Common myeloid progenitor, CD34-positive (primary cell): ENCODE measurements at regions not wholly inside any gene's neighbourhood (a gene's known extent, or its start where the extent isn't known, plus 50 kb on each side); places are given as distances from the start of the nearest gene placed in this dataset.

Experiments
- CTCF ChIA-PET: fragments of 350-600 bp; sonication (Branson Sonifier 250); formaldehyde crosslinking; loops from one replicate; lab custom pipeline; 2021; ENCODE audit warnings: antibody characterized with exemption; lab: Charles Lee
- POLR2A ChIA-PET: fragments of 350-600 bp; sonication (Branson Sonifier 250); formaldehyde crosslinking; loops from one replicate; lab custom pipeline; 2021; ENCODE audit warnings: antibody characterized with exemption; lab: Charles Lee
- DNase-seq, 3 donors: peaks; one replicate each; pipeline versions ENCODE4 v3.0.0 to v3.0.0-alpha.2; 2013
- H3K27ac ChIP-seq, 2 experiments: 1 replicate in 1 of 2; 2 replicates in 1 of 2; pipeline ENCODE4 v1.7.0; 2013; ENCODE audit warnings: inconsistent platforms in 2 of 2, low read length in 2 of 2, mild to moderate bottlenecking in 2 of 2, low read depth in 1 of 2, moderate library complexity in 1 of 2; ENCODE audit not compliant: severe bottlenecking in 2 of 2, insufficient read depth in 1 of 2, poor library complexity in 1 of 2
- H3K27me3 ChIP-seq, 5 experiments: replicated peaks in 2 of 5; 1 replicate in 3 of 5; 2 replicates in 2 of 5; pipeline versions ENCODE4 v1.6.1 to v1.7.0; 2013; ENCODE audit warnings: low read length in 4 of 5, mild to moderate bottlenecking in 2 of 5, moderate library complexity in 2 of 5, inconsistent platforms in 1 of 5; ENCODE audit not compliant: insufficient read depth in 5 of 5, control insufficient read depth in 4 of 5
- H3K36me3 ChIP-seq, 4 experiments: 1 replicate in 2 of 4; 2 replicates in 2 of 4; pipeline versions ENCODE4 v1.6.1 to v1.7.0; 2013; ENCODE audit warnings: low read length in 3 of 4, control low read depth in 1 of 4, mild to moderate bottlenecking in 1 of 4; ENCODE audit not compliant: control insufficient read depth in 4 of 4, insufficient read depth in 4 of 4
- H3K4me1 ChIP-seq, 4 experiments: 1 replicate in 3 of 4; 2 replicates in 1 of 4; pipeline versions ENCODE4 v1.6.1 to v1.7.1; 2013; ENCODE audit warnings: low read length in 3 of 4, mild to moderate bottlenecking in 3 of 4, control low read depth in 1 of 4, inconsistent platforms in 1 of 4, moderate library complexity in 1 of 4; ENCODE audit not compliant: control insufficient read depth in 4 of 4, insufficient read depth in 4 of 4; ENCODE audit errors: control extremely low read depth in 1 of 4
- H3K4me3 ChIP-seq, 7 experiments: 1 replicate in 4 of 7; 2 replicates in 3 of 7; pipeline versions ENCODE4 v1.5.1 to v1.7.0; 2013; ENCODE audit warnings: mild to moderate bottlenecking in 7 of 7, low read length in 6 of 7, moderate library complexity in 6 of 7, inconsistent platforms in 2 of 7, low read depth in 2 of 7, control low read depth in 1 of 7; ENCODE audit not compliant: insufficient read depth in 4 of 7, control insufficient read depth in 1 of 7; ENCODE audit errors: extremely low read depth in 1 of 7
- H3K9me3 ChIP-seq, 5 experiments: 1 replicate in 4 of 5; 2 replicates in 1 of 5; pipeline versions ENCODE4 v1.6.1 to v1.7.1; 2013; ENCODE audit warnings: low read length in 4 of 5, mild to moderate bottlenecking in 2 of 5, inconsistent platforms in 1 of 5, low read depth in 1 of 5, moderate library complexity in 1 of 5; ENCODE audit not compliant: control insufficient read depth in 4 of 5, insufficient read depth in 2 of 5; ENCODE audit errors: control extremely low read depth in 1 of 5
- WGBS: methylation state at CpG from one replicate; pipeline ENCODE4 v1.1.5; 2013; ENCODE audit not compliant: insufficient coverage; 5-methylcytosine and 5-hydroxymethylcytosine counted together

DNA sequence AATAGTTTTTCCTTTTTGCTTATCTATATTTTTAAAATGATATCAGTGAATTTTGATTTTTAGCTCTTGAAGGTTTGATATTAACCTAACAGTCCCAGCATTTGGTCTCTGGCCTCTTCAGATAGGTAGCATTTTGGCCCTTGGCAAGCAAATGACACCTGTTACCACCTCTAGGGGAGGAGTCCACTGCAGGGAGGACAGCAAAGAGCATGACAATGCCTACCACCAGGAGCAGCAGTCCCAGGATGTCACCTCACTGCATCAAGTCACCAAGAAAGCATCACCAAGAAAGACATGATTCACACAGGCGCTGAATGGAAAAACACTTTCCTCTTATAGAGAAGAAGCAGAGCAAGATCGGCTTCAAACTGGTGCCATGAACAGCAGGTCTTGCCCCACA, 224.3 kb downstream of the UBE3D start:
- Histone ChIP-seq H3K36me3 (no peaks in the 10 kb centered on the region), H3K27ac (no peak overlapping the region), H3K27me3 (no peaks in the 10 kb centered on the region), H3K9me3 (peaks cover 0 to 1% (median 0%) of the 10 kb centered on the region in 5 experiments), H3K4me3 (no peak overlapping the region), H3K4me1 (no peaks in the 10 kb centered on the region)
- DNase-seq = no peak
- WGBS = 100% methylated on average over 2 of the region's 2 CpGs
- ChIA-PET CTCF (no interaction called here), POLR2A (no interaction called here)
